Liver (tissue), 7 donors: ENCODE measurements at regions not wholly inside any gene's neighbourhood (a gene's known extent, or its start where the extent isn't known, plus 50 kb on each side); places are given as distances from the start of the nearest gene placed in this dataset.

ENCODE experiments used
- DNase-seq: peaks from one replicate; pipeline ENCODE4 v3.0.0-alpha.2; 2017; ENCODE audit warnings: low spot score
- H3K27ac ChIP-seq, 2 donors: one replicate each; pipeline ENCODE4 v1.7.0; 2013; ENCODE audit warnings: inconsistent platforms in 2 of 2, low read length in 2 of 2, control low read depth in 1 of 2, low read depth in 1 of 2, mild to moderate bottlenecking in 1 of 2
- H3K27me3 ChIP-seq, 4 donors: one replicate each; pipeline versions ENCODE4 v1.6.1 to v1.7.0; 2013; ENCODE audit warnings: low read length in 3 of 4, inconsistent platforms in 1 of 4, mild to moderate bottlenecking in 1 of 4, moderate library complexity in 1 of 4; ENCODE audit not compliant: control insufficient read depth in 4 of 4, insufficient read depth in 4 of 4
- H3K36me3 ChIP-seq, 4 donors: one replicate each; pipeline versions ENCODE4 v1.6.1 to v1.7.0; 2013; ENCODE audit warnings: low read length in 3 of 4, mild to moderate bottlenecking in 3 of 4, low read depth in 1 of 4, moderate library complexity in 1 of 4; ENCODE audit not compliant: control insufficient read depth in 4 of 4, insufficient read depth in 3 of 4
- H3K4me1 ChIP-seq, 4 donors: one replicate each; pipeline versions ENCODE4 v1.6.1 to v1.7.0; 2013; ENCODE audit warnings: low read length in 3 of 4, mild to moderate bottlenecking in 3 of 4, moderate library complexity in 1 of 4; ENCODE audit not compliant: control insufficient read depth in 4 of 4, insufficient read depth in 4 of 4
- H3K4me3 ChIP-seq, 3 donors: one replicate each; pipeline versions ENCODE4 v1.6.1 to v1.7.0; 2013; ENCODE audit warnings: low read length in 3 of 3, control low read depth in 1 of 3, low read depth in 1 of 3, mild to moderate bottlenecking in 1 of 3
- H3K9ac ChIP-seq, 2 donors: one replicate each; pipeline ENCODE4 v1.7.0; 2013; ENCODE audit warnings: low read length in 2 of 2, mild to moderate bottlenecking in 2 of 2, moderate library complexity in 2 of 2, control low read depth in 1 of 2, low read depth in 1 of 2
- H3K9me3 ChIP-seq, 4 donors: one replicate each; pipeline versions ENCODE4 v1.6.1 to v1.7.0; 2013; ENCODE audit warnings: low read length in 3 of 4; ENCODE audit not compliant: control insufficient read depth in 4 of 4
- ATF3 ChIP-seq: IDR thresholded peaks from 2 replicates; pipeline ENCODE4 v1.6.1; 2016; ENCODE audit warnings: antibody characterized with exemption
- EGR1 ChIP-seq, 2 donors: IDR thresholded peaks; 2 replicates each; pipeline ENCODE4 v1.6.1; 2016 to 2018; ENCODE audit warnings: antibody characterized with exemption in 2 of 2, low read depth in 2 of 2
- FOXA2 ChIP-seq: IDR thresholded peaks from 2 replicates; pipeline ENCODE4 v1.6.1; 2016; ENCODE audit warnings: antibody characterized with exemption
- GABPA ChIP-seq, 2 donors: IDR thresholded peaks in 1 of 2; conservative IDR thresholded peaks in 1 of 2; 2 replicates each; pipeline ENCODE4 v1.6.1; 2016; ENCODE audit warnings: antibody characterized with exemption in 2 of 2, mild to moderate bottlenecking in 1 of 2, moderate library complexity in 1 of 2
- HNF4A ChIP-seq, 2 donors: conservative IDR thresholded peaks; 2 replicates each; pipeline ENCODE4 v1.6.1; 2016; ENCODE audit warnings: antibody characterized with exemption in 2 of 2, mild to moderate bottlenecking in 2 of 2
- HNF4G ChIP-seq: IDR thresholded peaks from 2 replicates; pipeline ENCODE4 v1.6.1; 2016; ENCODE audit warnings: antibody characterized with exemption
- JUND ChIP-seq, 2 donors: IDR thresholded peaks; 2 replicates each; pipeline ENCODE4 v1.6.1; 2016; ENCODE audit warnings: antibody characterized with exemption in 2 of 2
- NR2F2 ChIP-seq: IDR thresholded peaks from 2 replicates; pipeline ENCODE4 v1.6.1; 2016; ENCODE audit warnings: antibody characterized with exemption
- RAD21 ChIP-seq, 2 donors: IDR thresholded peaks; 2 replicates each; pipeline ENCODE4 v1.6.1; 2016; ENCODE audit warnings: antibody characterized with exemption in 2 of 2, mild to moderate bottlenecking in 2 of 2
- REST ChIP-seq: IDR thresholded peaks from 2 replicates; pipeline ENCODE4 v1.6.1; 2016; ENCODE audit warnings: antibody characterized with exemption, mild to moderate bottlenecking
- RXRA ChIP-seq, 2 donors: IDR thresholded peaks; 2 replicates each; pipeline ENCODE4 v1.6.1; 2017 to 2018; ENCODE audit warnings: antibody characterized with exemption in 2 of 2, mild to moderate bottlenecking in 1 of 2
- SP1 ChIP-seq: IDR thresholded peaks from 2 replicates; pipeline ENCODE4 v1.6.1; 2018; ENCODE audit warnings: antibody characterized with exemption, mild to moderate bottlenecking
- TAF1 ChIP-seq: conservative IDR thresholded peaks from 2 replicates; pipeline ENCODE4 v1.6.1; 2016; ENCODE audit warnings: antibody characterized with exemption, mild to moderate bottlenecking
- YY1 ChIP-seq: IDR thresholded peaks from 2 replicates; pipeline ENCODE4 v1.6.1; 2016; ENCODE audit warnings: antibody characterized with exemption, mild to moderate bottlenecking
- WGBS: extraction: QIAGEN DNeasy Blood & Tissue Kit; methylation state at CpG from one replicate; pipeline ENCODE4 v1.1.7; 2013; 5-methylcytosine and 5-hydroxymethylcytosine counted together
- TF ChIP-seq, protein P1 (sequence below): IDR thresholded peaks from 2 replicates; pipeline ENCODE4 v1.6.1; 2016; ENCODE audit warnings: antibody characterized with exemption
- donor health status: healthy.
- donor health status: healthy.
- donor health status: healthy.
- donor health status: healthy.

- TF ChIP-seq, protein P1, sequence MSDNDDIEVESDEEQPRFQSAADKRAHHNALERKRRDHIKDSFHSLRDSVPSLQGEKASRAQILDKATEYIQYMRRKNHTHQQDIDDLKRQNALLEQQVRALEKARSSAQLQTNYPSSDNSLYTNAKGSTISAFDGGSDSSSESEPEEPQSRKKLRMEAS: no peak
- TF ChIP-seq HNF4A (conservative IDR thresholded peaks at IDR 0.05) (no peak), EGR1 (IDR thresholded peaks at IDR 0.05; ENCODE audit: low read depth in 2 of 2) (no peak)
Observed at GRCh38 chr4:173860094-173860493, 330.1 kb upstream of the HAND2 start (continued).

DNA sequence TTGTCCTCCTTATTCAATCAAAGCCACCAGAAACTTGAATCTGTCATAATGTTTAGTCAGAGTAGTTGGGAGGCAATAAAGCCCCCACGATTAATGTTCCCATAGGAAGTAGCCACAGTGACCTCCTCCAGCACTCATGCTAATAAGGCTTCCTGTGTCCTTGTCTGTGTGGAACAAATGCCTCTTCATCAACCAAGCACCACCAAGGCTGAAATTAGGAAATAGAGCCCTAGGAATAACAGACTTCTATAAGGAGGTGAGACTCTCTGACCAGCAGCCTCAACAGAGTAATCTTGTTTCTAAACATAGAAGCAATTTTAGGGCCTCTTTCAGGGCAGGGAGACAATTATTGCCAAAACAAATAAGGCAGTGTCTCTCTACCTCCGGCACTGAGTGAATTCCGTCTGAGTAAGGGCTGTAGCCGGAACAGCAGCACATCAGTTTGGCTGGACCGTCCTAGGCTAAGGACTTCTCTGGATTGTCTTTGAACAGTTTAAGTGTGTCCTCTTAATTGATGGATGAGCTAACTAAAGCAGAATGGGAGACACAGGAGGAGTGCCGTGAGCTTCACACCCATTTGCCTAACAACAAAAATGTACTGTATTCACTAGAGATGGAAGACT, 329.2 kb upstream of the HAND2 start:
- no peaks in the 10 kb centered on the region for H3K4me1 ChIP-seq
- no peak overlapping the region for H3K27ac ChIP-seq
- TF ChIP-seq, protein P1: no peak
- TF ChIP-seq REST: no peak
- no peak for TF ChIP-seq NR2F2
- no peak for TF ChIP-seq FOXA2
- TF ChIP-seq TAF1: no peak
- TF ChIP-seq HNF4G: no peak
- TF ChIP-seq YY1: no peak
- H3K9ac ChIP-seq: no peak overlapping the region
- no peak for DNase-seq
- no peak overlapping the region for H3K4me3 ChIP-seq
- no peaks in the 10 kb centered on the region for H3K36me3 ChIP-seq
- 72% methylated on average over 6 of the region's 6 CpGs for WGBS
- peaks cover 0 to 5% (median 1%) of the 10 kb centered on the region in 4 donors for H3K9me3 ChIP-seq
- H3K27me3 ChIP-seq: no peaks in the 10 kb centered on the region

GRCh38 chr4:173858471-173858870, 328.4 kb upstream of the HAND2 start:
- Histone ChIP-seq H3K27ac (no peak overlapping the region), H3K4me3 (no peak overlapping the region), H3K9ac (no peak overlapping the region), H3K27me3 (no peaks in the 10 kb centered on the region), H3K4me1 (no peaks in the 10 kb centered on the region), H3K36me3 (no peaks in the 10 kb centered on the region), H3K9me3 (peaks cover 0 to 3% (median 1%) of the 10 kb centered on the region in 4 donors)
- DNase-seq: no peak
- TF ChIP-seq YY1: no peak
- TF ChIP-seq HNF4G: no peak
- TF ChIP-seq GABPA (IDR thresholded peaks at IDR 0.05 in 1 of 2, conservative IDR thresholded peaks at IDR 0.05 in 1 of 2): no peak
- no peak for TF ChIP-seq ATF3
- no peak for TF ChIP-seq FOXA2
- TF ChIP-seq RXRA (IDR thresholded peaks at IDR 0.05): no peak
- TF ChIP-seq RAD21 (IDR thresholded peaks at IDR 0.05): no peak
- TF ChIP-seq, protein P1: no peak
- TF ChIP-seq JUND (IDR thresholded peaks at IDR 0.05): no peak
- TF ChIP-seq SP1: no peak
- TF ChIP-seq TAF1: no peak
- 37% methylated on average over 2 of the region's 2 CpGs for WGBS
